Astrocyte (in vitro differentiated cells and primary cell): ENCODE measurements at regions not wholly inside any gene's neighbourhood (a gene's known extent, or its start where the extent isn't known, plus 50 kb on each side); places are given as distances from the start of the nearest gene placed in this dataset.

Experiments used
- CTCF ChIP-seq: IDR thresholded peaks from 2 replicates; pipeline ENCODE4 v1.5.1; 2011; ENCODE audit warnings: low read depth, mild to moderate bottlenecking, inconsistent platforms, low read length, moderate library complexity; ENCODE audit not compliant: insufficient read depth
- EZH2 ChIP-seq: IDR thresholded peaks from 2 replicates; pipeline ENCODE4 v1.6.1; 2012; ENCODE audit warnings: mild to moderate bottlenecking, low read length, inconsistent platforms; ENCODE audit not compliant: insufficient read depth

GRCh38 chr5:61735531-61735930, 403.5 kb downstream of the ZSWIM6 start:
- no peak for TF ChIP-seq CTCF
- no peak for TF ChIP-seq EZH2
